HCT116 (cell line): ENCODE measurements at regions not wholly inside any gene's neighbourhood (a gene's known extent, or its start where the extent isn't known, plus 50 kb on each side); places are given as distances from the start of the nearest gene placed in this dataset.

ENCODE experiments used
- POLR2A ChIP-seq: IDR thresholded peaks from 2 replicates; pipeline ENCODE4 v1.7.0; 2011; ENCODE audit warnings: borderline replicate concordance; ENCODE audit not compliant: insufficient read depth, insufficient read length; ENCODE audit errors: extremely low read depth
- POLR2AphosphoS5 ChIP-seq: IDR thresholded peaks from 2 replicates; pipeline ENCODE4 v1.6.1; 2011; ENCODE audit warnings: mild to moderate bottlenecking, low read depth, low read length, moderate library complexity
- YY1 ChIP-seq: IDR thresholded peaks from 2 replicates; pipeline ENCODE4 v1.6.1; 2011; ENCODE audit warnings: low read length, low read depth, moderate library complexity, mild to moderate bottlenecking; ENCODE audit not compliant: insufficient replicate concordance; ENCODE audit errors: extremely low read depth
- ZFX ChIP-seq: fragments of 450-650 bp; IDR thresholded peaks from 2 replicates; pipeline ENCODE4 v1.6.1; 2017
- ZNF274 ChIP-seq: fragments of 200-500 bp; sonication (Bioruptor generic); IDR thresholded peaks from 2 replicates; pipeline ENCODE4 v1.6.1; 2014; ENCODE audit warnings: mild to moderate bottlenecking, low read depth, low read length, inconsistent platforms
- TF ChIP-seq, protein P1 (sequence below), 3 experiments: fragments of 200-600 bp in 1 of 3; sonication (generic) in 1 of 3; IDR thresholded peaks in 2 of 3; conservative IDR thresholded peaks in 1 of 3; 2 replicates each; pipeline ENCODE4 v1.5.1; 2012 to 2017; ENCODE audit warnings: low read depth in 2 of 3, low read length in 2 of 3, antibody characterized with exemption in 1 of 3, borderline replicate concordance in 1 of 3, control low read depth in 1 of 3, mild to moderate bottlenecking in 1 of 3, mixed read lengths in 1 of 3, mixed run types in 1 of 3, moderate library complexity in 1 of 3; ENCODE audit not compliant: insufficient read depth in 1 of 3

DNA sequence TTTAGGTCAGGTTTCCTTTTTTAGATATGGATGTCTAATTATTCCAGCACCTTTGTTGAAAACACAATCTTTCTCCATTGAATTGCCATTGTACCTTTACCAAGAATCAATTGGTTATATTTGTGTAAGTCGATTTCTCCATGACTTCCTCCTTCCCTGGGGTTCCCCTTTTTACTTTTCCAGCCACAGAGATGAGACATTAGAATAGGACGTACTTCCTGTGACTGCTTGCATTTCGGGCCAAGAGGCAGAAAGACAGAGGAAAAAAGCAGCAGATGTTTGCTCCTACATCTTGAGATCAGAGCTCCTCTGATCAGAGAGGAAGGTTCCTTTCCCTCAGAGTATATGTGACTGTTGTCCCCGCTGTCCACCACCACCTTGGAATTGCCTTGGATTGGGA lies 453.7 kb upstream of the RGS6 start:
- TF ChIP-seq, protein P1, sequence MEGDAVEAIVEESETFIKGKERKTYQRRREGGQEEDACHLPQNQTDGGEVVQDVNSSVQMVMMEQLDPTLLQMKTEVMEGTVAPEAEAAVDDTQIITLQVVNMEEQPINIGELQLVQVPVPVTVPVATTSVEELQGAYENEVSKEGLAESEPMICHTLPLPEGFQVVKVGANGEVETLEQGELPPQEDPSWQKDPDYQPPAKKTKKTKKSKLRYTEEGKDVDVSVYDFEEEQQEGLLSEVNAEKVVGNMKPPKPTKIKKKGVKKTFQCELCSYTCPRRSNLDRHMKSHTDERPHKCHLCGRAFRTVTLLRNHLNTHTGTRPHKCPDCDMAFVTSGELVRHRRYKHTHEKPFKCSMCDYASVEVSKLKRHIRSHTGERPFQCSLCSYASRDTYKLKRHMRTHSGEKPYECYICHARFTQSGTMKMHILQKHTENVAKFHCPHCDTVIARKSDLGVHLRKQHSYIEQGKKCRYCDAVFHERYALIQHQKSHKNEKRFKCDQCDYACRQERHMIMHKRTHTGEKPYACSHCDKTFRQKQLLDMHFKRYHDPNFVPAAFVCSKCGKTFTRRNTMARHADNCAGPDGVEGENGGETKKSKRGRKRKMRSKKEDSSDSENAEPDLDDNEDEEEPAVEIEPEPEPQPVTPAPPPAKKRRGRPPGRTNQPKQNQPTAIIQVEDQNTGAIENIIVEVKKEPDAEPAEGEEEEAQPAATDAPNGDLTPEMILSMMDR (IDR thresholded peaks at IDR 0.05 in 2 of 3, conservative IDR thresholded peaks at IDR 0.05 in 1 of 3; ENCODE audit: borderline replicate concordance in 1 of 3, insufficient read depth in 1 of 3, low read depth in 2 of 3, low read length in 2 of 3): no peak
- TF ChIP-seq POLR2A: no peak
- no peak for TF ChIP-seq ZNF274
- no peak for TF ChIP-seq ZFX
- no peak for TF ChIP-seq YY1
- TF ChIP-seq POLR2AphosphoS5: no peak
